H9 (cell line): ENCODE measurements at regions not wholly inside any gene's neighbourhood (a gene's known extent, or its start where the extent isn't known, plus 50 kb on each side); places are given as distances from the start of the nearest gene placed in this dataset.

Source experiments
- DNase-seq: peaks from one replicate; pipeline ENCODE4 v3.0.0-alpha.2; 2017
- H2AFZ ChIP-seq: one replicate; pipeline ENCODE4 v1.6.1; 2013; ENCODE audit warnings: mild to moderate bottlenecking, low read length, control low read depth, moderate library complexity
- H2AK5ac ChIP-seq: 2 replicates; pipeline ENCODE4 v1.6.1; 2013; ENCODE audit warnings: low read length, control low read depth, mixed read lengths; ENCODE audit not compliant: insufficient read length
- H2BK120ac ChIP-seq: one replicate; pipeline ENCODE4 v1.6.1; 2013; ENCODE audit warnings: low read depth, mild to moderate bottlenecking, low read length, control low read depth, inconsistent platforms; ENCODE audit not compliant: poor library complexity, severe bottlenecking
- H2BK12ac ChIP-seq: 2 replicates; pipeline ENCODE4 v1.6.1; 2013; ENCODE audit warnings: low read length, control low read depth, mixed read lengths, low read depth; ENCODE audit not compliant: insufficient read length
- H2BK15ac ChIP-seq: 2 replicates; pipeline ENCODE4 v1.6.1; 2013; ENCODE audit warnings: low read depth, low read length, control low read depth
- H2BK20ac ChIP-seq: one replicate; pipeline ENCODE4 v1.6.1; 2013; ENCODE audit warnings: low read depth, mild to moderate bottlenecking, low read length, control low read depth, inconsistent platforms; ENCODE audit not compliant: poor library complexity, severe bottlenecking
- H2BK5ac ChIP-seq: 2 replicates; pipeline ENCODE4 v1.6.1; 2013; ENCODE audit warnings: low read length, control low read depth, mixed read lengths; ENCODE audit not compliant: insufficient read length
- H3K14ac ChIP-seq: 2 replicates; pipeline ENCODE4 v1.6.1; 2013; ENCODE audit warnings: low read length, control low read depth; ENCODE audit not compliant: insufficient read depth
- H3K18ac ChIP-seq: 2 replicates; pipeline ENCODE4 v1.6.1; 2013; ENCODE audit warnings: low read depth, mild to moderate bottlenecking, mixed read lengths, low read length, control low read depth; ENCODE audit not compliant: insufficient read length
- H3K23ac ChIP-seq: 2 replicates; pipeline ENCODE4 v1.6.1; 2013; ENCODE audit warnings: low read length, control low read depth, mixed read lengths, low read depth; ENCODE audit not compliant: insufficient read length
- H3K23me2 ChIP-seq: 2 replicates; pipeline ENCODE4 v1.6.1; 2013; ENCODE audit warnings: low read depth, mild to moderate bottlenecking, mixed read lengths, low read length, control low read depth; ENCODE audit not compliant: insufficient read length, poor library complexity, severe bottlenecking
- H3K27ac ChIP-seq: 2 replicates; pipeline ENCODE4 v1.5.1; 2013; ENCODE audit warnings: low read length, control low read depth, mixed read lengths, low read depth; ENCODE audit not compliant: insufficient read length
- H3K27me3 ChIP-seq: 2 replicates; pipeline ENCODE4 v1.6.1; 2013; ENCODE audit warnings: low read length, control low read depth, inconsistent platforms; ENCODE audit not compliant: insufficient read depth
- H3K4ac ChIP-seq: 2 replicates; pipeline ENCODE4 v1.6.1; 2013; ENCODE audit warnings: low read depth, mild to moderate bottlenecking, control low read depth, inconsistent platforms, low read length, moderate library complexity
- H3K4me1 ChIP-seq: 2 replicates; pipeline ENCODE4 v1.6.1; 2013; ENCODE audit warnings: low read length, control low read depth, inconsistent platforms; ENCODE audit not compliant: insufficient read depth
- H3K4me2 ChIP-seq: 2 replicates; pipeline ENCODE4 v1.6.1; 2013; ENCODE audit warnings: low read length, control low read depth, mixed read lengths; ENCODE audit not compliant: insufficient read length, insufficient read depth
- H3K56ac ChIP-seq: 2 replicates; pipeline ENCODE4 v1.6.1; 2013; ENCODE audit warnings: low read depth, mild to moderate bottlenecking, mixed read lengths, low read length, control low read depth; ENCODE audit not compliant: insufficient read length
- H3K79me1 ChIP-seq: 2 replicates; pipeline ENCODE4 v1.6.1; 2013; ENCODE audit warnings: low read depth, mild to moderate bottlenecking, moderate library complexity, low read length, control low read depth, inconsistent platforms; ENCODE audit not compliant: insufficient read depth, poor library complexity, severe bottlenecking
- H3K79me2 ChIP-seq: 2 replicates; pipeline ENCODE4 v1.6.1; 2013; ENCODE audit warnings: low read length, control low read depth, inconsistent platforms; ENCODE audit not compliant: insufficient read depth
- H3K9ac ChIP-seq: 2 replicates; pipeline ENCODE4 v1.6.1; 2013; ENCODE audit warnings: low read length, control low read depth, mixed read lengths; ENCODE audit not compliant: insufficient read length; ENCODE audit errors: extremely low read depth
- H3K9me3 ChIP-seq: one replicate; pipeline ENCODE4 v1.6.1; 2013; ENCODE audit warnings: low read depth, low read length, inconsistent platforms; ENCODE audit not compliant: control insufficient read depth
- H3T11ph ChIP-seq: one replicate; pipeline ENCODE4 v1.6.1; 2013; ENCODE audit warnings: mild to moderate bottlenecking, low read length, control low read depth, inconsistent platforms
- H4K20me1 ChIP-seq: one replicate; pipeline ENCODE4 v1.6.1; 2013; ENCODE audit not compliant: control insufficient read depth, insufficient read length, insufficient read depth
- H4K5ac ChIP-seq: 2 replicates; pipeline ENCODE4 v1.6.1; 2013; ENCODE audit warnings: low read depth, mild to moderate bottlenecking, mixed read lengths, low read length, control low read depth; ENCODE audit not compliant: insufficient read length
- H4K8ac ChIP-seq: replicated peaks from 2 replicates; pipeline ENCODE4 v1.6.1; 2013; ENCODE audit warnings: low read length, control low read depth, mixed read lengths, low read depth; ENCODE audit not compliant: insufficient read length
- H4K91ac ChIP-seq: 2 replicates; pipeline ENCODE4 v1.6.1; 2013; ENCODE audit warnings: low read depth, mild to moderate bottlenecking, moderate library complexity, mixed read lengths, low read length, control low read depth; ENCODE audit not compliant: insufficient read length
- H3K27ac Mint-ChIP-seq, 3 experiments: 2 replicates in 2 of 3; 3 replicates in 1 of 3; pipeline ENCODE4 v1.8.0; 2020 to 2021; ENCODE audit warnings: mixed read lengths in 3 of 3, mild to moderate bottlenecking in 1 of 3, moderate library complexity in 1 of 3
- H3K27me3 Mint-ChIP-seq: 2 replicates; pipeline ENCODE4 v1.8.0; 2021; ENCODE audit warnings: low read depth, mild to moderate bottlenecking, moderate library complexity, mixed read lengths
- H3K36me3 Mint-ChIP-seq, 3 experiments: 2 replicates in 2 of 3; 3 replicates in 1 of 3; pipeline ENCODE4 v1.8.0; 2020 to 2021; ENCODE audit warnings: low read depth in 3 of 3, mixed read lengths in 3 of 3; ENCODE audit not compliant: insufficient read depth in 1 of 3
- H3K4me1 Mint-ChIP-seq, 2 experiments: 2 replicates each; pipeline ENCODE4 v1.8.0; 2020; ENCODE audit warnings: mixed read lengths in 2 of 2
- H3K4me3 Mint-ChIP-seq, 2 experiments: 2 replicates in 1 of 2; 3 replicates in 1 of 2; pipeline ENCODE4 v1.8.0; 2020 to 2021; ENCODE audit warnings: mild to moderate bottlenecking in 2 of 2, mixed read lengths in 2 of 2, moderate library complexity in 1 of 2
- H3K9me3 Mint-ChIP-seq, 2 experiments: 2 replicates in 1 of 2; 3 replicates in 1 of 2; pipeline ENCODE4 v1.8.0; 2020; ENCODE audit warnings: mild to moderate bottlenecking in 2 of 2, mixed read lengths in 2 of 2, moderate library complexity in 1 of 2
- CTCF ChIP-seq: fragments of 200-600 bp; sonication (generic); conservative IDR thresholded peaks from 3 replicates; pipeline ENCODE4 v1.8.0; 2021; ENCODE audit warnings: antibody characterized with exemption, mild to moderate bottlenecking
- WGBS: extraction: QIAGEN DNeasy Blood & Tissue Kit; methylation state at CpG from one replicate; pipeline ENCODE4 v1.1.7; 2013; ENCODE audit warnings: missing lambda C conversion rate, low lambda C conversion rate, mixed read lengths; ENCODE audit not compliant: insufficient read length; ENCODE audit errors: extremely low coverage; 5-methylcytosine and 5-hydroxymethylcytosine counted together

DNA sequence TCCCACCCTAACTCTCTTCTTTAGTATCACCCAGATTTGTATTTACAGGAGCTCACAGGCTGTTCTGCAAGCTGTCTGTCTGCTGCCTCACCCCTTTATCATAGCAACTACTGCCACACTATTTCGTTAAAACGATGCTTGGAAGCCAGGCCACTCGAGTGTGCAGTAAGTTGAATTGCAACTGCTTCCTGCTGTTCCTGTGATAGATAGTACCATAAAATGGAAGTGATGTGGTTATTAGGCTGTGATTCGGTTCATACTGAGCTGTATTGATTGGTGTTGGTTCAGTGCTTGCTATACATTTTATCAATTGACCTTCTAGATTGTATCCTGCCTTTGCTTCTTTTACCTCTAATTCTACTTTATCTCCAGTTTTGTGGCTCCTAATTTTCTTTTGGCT lies 325.4 kb downstream of the RNF144B start:
- Histone ChIP-seq H3K9me3 (no peaks in the 10 kb centered on the region), H2BK5ac (no peak overlapping the region), H3K4me2 (no peak overlapping the region), H2AFZ (no peak overlapping the region), H3K27me3 (no peaks in the 10 kb centered on the region), H2BK12ac (no peak overlapping the region), H3K79me1 (no peaks in the 10 kb centered on the region), H3K4me1 (no peaks in the 10 kb centered on the region), H3K18ac (no peak overlapping the region), H3K27ac (no peak overlapping the region), H3K56ac (no peak overlapping the region), H2AK5ac (no peak overlapping the region), H4K91ac (no peak overlapping the region), H4K20me1 (no peaks in the 10 kb centered on the region), H2BK15ac (no peak overlapping the region), H3K23ac (no peak overlapping the region), H3K79me2 (no peaks in the 10 kb centered on the region), H3T11ph (no peak overlapping the region), H3K14ac (no peak overlapping the region), H3K4ac (no peak overlapping the region), H2BK20ac (no peak overlapping the region), H4K5ac (no peak overlapping the region), H3K23me2 (no peaks in the 10 kb centered on the region), H2BK120ac (no peak overlapping the region), H4K8ac (no peak overlapping the region), H3K9ac (no peak overlapping the region)
- TF ChIP-seq CTCF: no peak
- Mint-ChIP-seq H3K27me3 (no peaks in the 10 kb centered on the region), H3K9me3 (no peaks in the 10 kb centered on the region), H3K27ac (no peak overlapping the region), H3K4me3 (no peak overlapping the region), H3K4me1 (no peaks in the 10 kb centered on the region), H3K36me3 (no peaks in the 10 kb centered on the region; a peak in 1 of 7 replicates)
- no peak for DNase-seq
- WGBS: no CpG with 5 or more reads among the region's 4 CpGs
